ENCODE measurements at regions not wholly inside any gene's neighbourhood (a gene's known extent, or its start where the extent isn't known, plus 50 kb on each side); places are given as distances from the start of the nearest gene placed in this dataset.

DNA sequence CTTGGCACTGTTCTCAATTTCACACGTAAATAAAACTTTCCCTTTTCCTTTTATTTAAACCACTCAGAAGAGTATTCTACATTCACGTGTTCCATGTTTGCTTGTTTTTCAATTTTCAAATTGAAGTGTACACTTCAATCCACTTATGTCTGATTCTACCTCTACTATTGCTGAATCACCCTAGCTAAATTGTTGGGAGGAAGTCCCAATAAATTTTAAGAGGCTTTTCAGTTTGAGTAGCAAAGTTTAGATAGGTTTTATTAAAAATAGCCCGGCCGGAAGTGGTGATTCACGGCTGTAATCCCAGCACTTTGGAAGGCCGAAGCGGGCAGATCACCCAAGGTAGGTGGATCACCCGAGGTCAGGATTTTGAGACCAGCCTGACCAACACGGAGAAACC is 1414.7 kb upstream of the CELF2 start:
- TF ChIP-seq POLR2A (IDR thresholded peaks at IDR 0.05), result no peak
- no peaks in the 10 kb centered on the region for H3K36me3 ChIP-seq
- no peak overlapping the region for H3K4me3 ChIP-seq
- H3K27ac ChIP-seq, result no peak overlapping the region
- no peaks in the 10 kb centered on the region for H3K27me3 ChIP-seq
- DNase-seq (ENCODE audit: extremely low spot score in 2 of 2), result no peak
- intact Hi-C loops (cut with DNase I), result no loop called here
- no peaks in the 10 kb centered on the region for H3K9me3 ChIP-seq
- H3K4me1 ChIP-seq, result no peaks in the 10 kb centered on the region

DNA sequence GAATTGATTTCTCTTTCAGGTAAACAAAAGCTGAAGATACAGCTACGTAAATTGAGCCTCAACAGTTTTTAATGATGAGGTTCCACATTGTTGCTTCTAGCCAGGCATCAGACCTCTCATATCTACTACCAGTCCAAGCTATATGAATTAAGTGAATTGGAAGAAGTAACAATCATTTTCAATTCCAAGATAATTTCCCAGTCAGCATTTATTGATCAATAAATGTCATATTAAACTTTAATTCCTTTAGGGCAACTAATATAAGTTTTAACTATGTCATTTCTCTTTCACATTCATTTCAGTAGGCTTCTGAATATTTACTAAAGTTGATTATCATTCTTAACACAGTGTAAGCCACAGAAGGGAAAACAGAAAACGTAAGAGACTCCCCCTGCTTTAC is 1413.7 kb upstream of the CELF2 start:
- H3K4me1 ChIP-seq, result no peaks in the 10 kb centered on the region
- no peak for DNase-seq (ENCODE audit: extremely low spot score in 2 of 2)
- no peak for TF ChIP-seq POLR2AphosphoS5 (IDR thresholded peaks at IDR 0.05; ENCODE audit: insufficient read depth in 1 of 2, low read depth in 1 of 2)
- no peak for TF ChIP-seq POLR2A (IDR thresholded peaks at IDR 0.05)

DNA sequence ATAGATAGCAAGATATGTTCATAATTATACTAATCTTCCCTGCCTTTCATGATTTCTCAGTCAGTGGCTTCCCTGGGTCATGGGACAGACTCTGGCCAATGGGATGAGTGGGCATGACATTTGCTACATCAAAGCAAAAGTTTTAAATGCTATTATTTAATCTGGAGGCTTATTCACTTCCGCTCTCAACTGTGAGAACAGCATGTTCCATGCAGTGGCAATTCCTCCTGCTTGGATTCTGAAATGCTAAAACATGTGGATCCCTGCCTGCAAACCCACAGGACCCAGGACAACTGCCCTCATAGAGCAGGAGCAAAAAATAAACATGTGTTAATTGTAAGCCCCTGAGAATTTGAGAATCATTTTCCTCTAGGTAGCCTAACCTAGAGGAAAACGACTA is 1412.4 kb upstream of the CELF2 start:
- Histone ChIP-seq H3K27me3 (no peaks in the 10 kb centered on the region), H3K27ac (no peak overlapping the region), H3K36me3 (no peaks in the 10 kb centered on the region), H3K9me3 (no peaks in the 10 kb centered on the region), H3K4me3 (no peak overlapping the region), H3K4me1 (no peaks in the 10 kb centered on the region)
- TF ChIP-seq POLR2A (IDR thresholded peaks at IDR 0.05), result no peak
- no peak for TF ChIP-seq POLR2AphosphoS5 (IDR thresholded peaks at IDR 0.05; ENCODE audit: insufficient read depth in 1 of 2, low read depth in 1 of 2)
- no peak for TF ChIP-seq CTCF (IDR thresholded peaks at IDR 0.05)
- DNase-seq (ENCODE audit: extremely low spot score in 2 of 2), result no peak
- intact Hi-C loops (cut with DNase I), result no loop called here

More for the DNA sequence above, 1413.7 kb upstream of the CELF2 start:
- Histone ChIP-seq H3K36me3 (no peaks in the 10 kb centered on the region), H3K27me3 (no peaks in the 10 kb centered on the region), H3K27ac (no peak overlapping the region), H3K9me3 (no peaks in the 10 kb centered on the region), H3K4me3 (no peak overlapping the region)
- intact Hi-C loops (cut with DNase I), result no loop called here

DNA sequence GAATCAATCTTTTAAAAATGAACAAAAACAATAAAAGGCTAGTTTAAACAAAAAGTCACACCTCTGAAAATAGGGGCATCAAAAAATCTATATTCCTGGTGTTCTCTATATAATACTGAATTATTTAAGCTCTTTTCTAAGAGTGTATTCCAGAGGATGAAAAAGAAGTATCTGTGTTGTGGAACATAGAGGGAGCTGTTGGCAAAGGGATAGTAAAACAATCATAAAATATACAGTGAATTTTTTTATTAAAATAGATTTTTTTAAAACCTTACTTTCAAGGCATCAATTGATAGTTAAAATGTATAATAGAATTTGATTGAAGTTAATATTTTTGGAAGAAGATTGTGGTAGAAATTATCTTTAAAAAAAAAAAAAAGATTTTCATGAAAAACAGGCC is 1409.1 kb upstream of the CELF2 start:
- H3K4me1 ChIP-seq, result no peaks in the 10 kb centered on the region
- H3K36me3 ChIP-seq, result no peaks in the 10 kb centered on the region
- H3K4me3 ChIP-seq, result no peak overlapping the region
- no peak overlapping the region for H3K27ac ChIP-seq
- DNase-seq (ENCODE audit: extremely low spot score in 2 of 2), result no peak
- H3K27me3 ChIP-seq, result no peaks in the 10 kb centered on the region
- no peaks in the 10 kb centered on the region for H3K9me3 ChIP-seq
- TF ChIP-seq POLR2AphosphoS5 (IDR thresholded peaks at IDR 0.05; ENCODE audit: insufficient read depth in 1 of 2, low read depth in 1 of 2) (no peak), POLR2A (IDR thresholded peaks at IDR 0.05) (no peak), CTCF (IDR thresholded peaks at IDR 0.05) (no peak)
- intact Hi-C loops (cut with DNase I), result no loop called here

DNA sequence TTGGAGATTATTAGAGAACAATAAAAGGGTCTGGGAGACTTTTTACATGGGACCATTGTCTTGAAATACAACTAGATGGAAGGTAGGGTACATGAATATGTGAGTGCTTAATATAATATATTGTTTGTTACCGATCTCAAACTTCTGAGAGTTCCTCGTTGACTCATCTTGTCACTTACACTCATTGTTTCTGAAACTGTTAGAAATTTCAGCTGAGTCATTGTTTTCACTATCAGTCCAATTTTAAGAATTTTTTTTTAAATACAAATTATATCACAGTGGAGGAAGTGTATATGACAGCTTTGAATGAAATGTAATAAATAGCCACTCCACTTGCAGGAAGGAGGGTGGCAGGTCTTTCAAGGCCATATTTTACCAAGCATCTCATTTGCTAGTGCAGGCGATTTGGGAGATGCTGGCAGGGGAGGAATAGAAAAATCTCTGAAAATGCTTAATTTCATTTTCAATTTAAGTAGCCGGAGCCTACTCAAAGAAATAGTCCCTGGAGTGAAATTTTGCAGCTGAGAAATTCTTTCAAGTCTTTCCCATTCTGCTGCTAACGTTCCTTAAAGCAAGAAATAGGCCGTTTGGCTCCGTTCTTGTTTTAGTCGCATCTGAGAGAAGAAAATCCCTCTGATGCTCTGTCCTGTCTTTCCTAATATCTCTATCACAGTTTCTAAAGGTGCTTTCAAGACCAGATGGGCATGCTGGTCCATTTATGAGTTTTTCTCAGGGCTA is 1404.2 kb upstream of the CELF2 start:
- intact Hi-C loops (cut with DNase I), result no loop called here
- TF ChIP-seq POLR2AphosphoS5 (IDR thresholded peaks at IDR 0.05; ENCODE audit: insufficient read depth in 1 of 2, low read depth in 1 of 2) (no peak), CTCF (IDR thresholded peaks at IDR 0.05) (no peak), POLR2A (IDR thresholded peaks at IDR 0.05) (no peak)
- Histone ChIP-seq H3K4me1 (no peaks in the 10 kb centered on the region), H3K4me3 (no peak overlapping the region), H3K27ac (no peak overlapping the region), H3K27me3 (no peaks in the 10 kb centered on the region), H3K36me3 (no peaks in the 10 kb centered on the region), H3K9me3 (no peaks in the 10 kb centered on the region)
- no peak for DNase-seq (ENCODE audit: extremely low spot score in 2 of 2)

DNA sequence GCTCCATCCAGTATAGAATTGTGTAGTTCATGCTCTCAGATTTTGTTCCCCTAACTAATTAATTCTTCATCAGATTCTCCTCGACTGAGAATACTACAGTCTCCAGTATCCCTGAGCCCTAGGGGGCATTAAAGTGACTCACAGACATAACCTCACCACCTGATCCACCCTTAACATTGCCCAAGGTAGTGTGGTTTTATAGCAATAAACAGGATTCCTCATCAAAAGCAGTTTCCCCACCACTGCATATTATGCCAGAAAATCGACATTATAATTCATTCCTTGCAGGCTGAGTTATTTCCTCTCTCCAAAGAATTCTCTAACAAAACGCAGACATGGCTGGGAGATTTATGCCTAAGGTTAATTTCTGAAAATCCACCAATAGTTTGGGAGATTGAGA is 1402.5 kb upstream of the CELF2 start:
- Histone ChIP-seq H3K9me3 (no peaks in the 10 kb centered on the region), H3K36me3 (no peaks in the 10 kb centered on the region), H3K27ac (no peak overlapping the region), H3K4me3 (no peak overlapping the region), H3K27me3 (no peaks in the 10 kb centered on the region), H3K4me1 (no peaks in the 10 kb centered on the region)
- intact Hi-C loops (cut with DNase I), result no loop called here
- DNase-seq (ENCODE audit: extremely low spot score in 2 of 2), result no peak
- TF ChIP-seq CTCF (IDR thresholded peaks at IDR 0.05) (no peak), POLR2A (IDR thresholded peaks at IDR 0.05) (no peak), POLR2AphosphoS5 (IDR thresholded peaks at IDR 0.05; ENCODE audit: insufficient read depth in 1 of 2, low read depth in 1 of 2) (no peak)
